Islet of Langerhans (tissue), 1 donor: ENCODE measurements at regions not wholly inside any gene's neighbourhood (a gene's known extent, or its start where the extent isn't known, plus 50 kb on each side); places are given as distances from the start of the nearest gene placed in this dataset.

Experiments used
- FAIRE-seq: peaks from one replicate; lab custom pipeline; 2011; peaks lifted over from hg19 to GRCh38; lab: Jason Lieb, UNC

DNA sequence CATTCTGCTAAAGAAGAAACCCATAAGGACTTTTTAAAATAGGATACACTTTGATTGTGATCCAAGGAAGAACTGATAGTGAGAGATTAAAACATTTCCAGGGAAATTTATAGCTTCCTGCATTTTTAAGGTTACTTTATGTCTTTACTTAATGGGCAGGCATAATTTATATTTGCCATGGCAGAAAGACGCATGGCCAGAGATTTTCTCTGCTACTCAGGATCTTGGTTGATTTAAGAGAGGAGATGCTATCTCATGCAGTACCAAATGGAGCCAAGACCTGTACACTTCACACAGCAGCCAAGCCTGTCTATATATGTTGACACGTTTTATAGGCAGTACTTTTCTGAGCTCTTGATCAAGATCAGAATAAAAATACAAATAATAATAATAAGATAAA, 60.9 kb upstream of the NT5C1B start:
- no peak for FAIRE-seq

- FAIRE-seq, result no peak
These were observed 60.2 kb upstream of the NT5C1B start for GRCh38 chr2:18649502-18650135.

DNA sequence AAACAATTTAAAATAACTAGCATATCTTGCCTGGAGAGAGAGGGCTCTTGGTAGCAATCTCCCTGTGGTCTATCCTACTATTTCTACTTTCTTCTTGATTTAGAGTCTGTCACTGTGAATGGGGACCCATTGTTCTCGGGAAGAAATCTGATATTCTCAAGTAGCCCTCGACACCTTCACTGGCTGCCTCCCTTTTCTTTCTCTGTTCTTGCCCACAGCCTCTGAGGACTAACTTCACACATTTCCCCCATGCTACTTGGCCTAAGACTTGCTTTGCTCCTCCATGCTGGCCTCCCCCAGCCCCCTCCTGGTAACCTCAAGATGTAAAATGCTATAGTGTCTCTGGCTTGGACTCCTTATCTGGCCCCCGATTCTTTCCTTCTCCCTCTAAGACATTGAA, 58.8 kb upstream of the NT5C1B start:
- FAIRE-seq, result no peak

DNA sequence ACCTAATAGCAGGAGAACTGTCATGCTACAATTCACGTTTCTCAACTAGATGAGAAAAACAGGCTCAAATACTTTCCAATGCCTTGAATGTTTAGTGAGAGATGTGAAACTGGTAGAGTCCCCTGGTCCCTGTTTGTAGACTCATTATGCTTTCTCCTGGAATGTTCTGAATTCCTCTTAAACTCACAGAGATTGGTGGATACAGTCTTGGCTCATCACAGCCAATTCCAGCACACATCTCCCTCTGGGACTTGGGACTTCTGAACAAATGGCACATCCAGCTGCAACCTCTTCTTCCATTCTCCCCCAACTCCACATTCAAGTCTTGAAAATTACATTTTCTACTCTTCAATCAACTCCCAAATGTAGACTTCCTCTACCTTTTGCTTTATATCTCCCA, 58.4 kb upstream of the NT5C1B start:
- no peak for FAIRE-seq

- FAIRE-seq, result no peak
These were observed 55.9 kb upstream of the NT5C1B start for GRCh38 chr2:18645315-18645714.

GRCh38 chr2:18644115-18644462, 54.7 kb upstream of the NT5C1B start:
- no peak for FAIRE-seq

- no peak for FAIRE-seq
These were observed 54.2 kb upstream of the NT5C1B start for GRCh38 chr2:18643326-18644114.

GRCh38 chr2:18641823-18642222, 52.5 kb upstream of the NT5C1B start:
- no peak for FAIRE-seq

DNA sequence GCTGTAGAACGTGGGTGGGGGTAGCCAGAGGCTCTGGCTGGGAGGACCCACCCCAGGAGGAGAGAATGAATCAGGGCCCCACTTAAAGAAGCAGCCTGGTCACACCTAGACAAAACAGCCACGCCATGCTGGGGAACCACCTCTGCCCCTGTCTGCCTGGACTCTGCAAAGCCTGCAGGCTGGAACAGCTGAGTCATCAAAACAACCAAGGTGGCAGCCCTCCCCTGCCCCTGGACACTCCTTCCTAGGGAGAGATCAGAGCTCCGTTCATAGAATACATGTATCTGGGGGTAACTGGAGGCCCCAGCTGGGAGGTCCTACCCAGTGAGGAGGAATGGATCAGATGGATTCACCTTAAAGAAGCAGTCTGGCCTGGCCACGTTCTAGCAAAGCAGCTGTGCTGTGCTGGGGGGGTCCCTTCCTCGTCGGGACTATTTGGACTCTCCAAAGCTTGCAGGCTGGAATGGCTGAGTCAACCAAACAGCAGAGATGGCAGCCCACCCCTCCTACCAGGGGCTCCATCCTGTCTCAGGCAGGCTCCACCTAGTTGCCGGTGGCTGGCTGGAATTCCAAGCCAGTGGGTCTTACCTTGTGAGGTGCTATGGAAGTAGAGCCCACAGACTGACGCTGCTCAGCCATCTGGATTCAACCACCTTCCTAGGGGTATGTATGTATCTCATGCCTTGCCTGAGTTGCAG, 50.5 kb upstream of the NT5C1B start:
- FAIRE-seq, result no peak
